HepG2 (cell line): ENCODE measurements at regions not wholly inside any gene's neighbourhood (a gene's known extent, or its start where the extent isn't known, plus 50 kb on each side); places are given as distances from the start of the nearest gene placed in this dataset.

Source experiments
- ATAC-seq: fragments of 200-7000 bp; cut with Tn5 transposase; 3 replicates; pipeline ENCODE4 v1.9.1; 2020; ENCODE audit warnings: mild to moderate bottlenecking, moderate library complexity
- BruUV-seq: library from RNA; stranded (reverse); fragments of 400-500 nt; replicated peaks from 2 replicates; lab custom pipeline; 2021; lab: Mats Ljungman, UMichigan
- CTCF ChIA-PET: fragments of 300-600 bp; formaldehyde crosslinking; extraction: SDS; loops from one replicate; lab custom pipeline; 2021; ENCODE audit warnings: low total read pairs, inconsistent platforms, low intra/inter-chr PET ratio; lab: Yijun Ruan, JAX
- POLR2A ChIA-PET: fragments of 350-600 bp; sonication (Branson Sonifier 250); formaldehyde crosslinking; loops from one replicate; lab custom pipeline; 2020; ENCODE audit warnings: antibody characterized with exemption, inconsistent platforms; lab: Yijun Ruan, JAX
- DNase-seq: peaks from one replicate; pipeline ENCODE4 v3.0.0-alpha.2; 2015; ENCODE audit warnings: low spot score
- FAIRE-seq: peaks from 3 replicates; lab custom pipeline; 2011; peaks lifted over from hg19 to GRCh38; lab: Jason Lieb, UNC
- H2AFZ ChIP-seq: one replicate; pipeline ENCODE4 v1.6.1; 2011; ENCODE audit warnings: low read length, inconsistent platforms
- H3K27ac ChIP-seq: fragments of 300-600 bp; 3 replicates; pipeline ENCODE4 v1.8.0; 2011; ENCODE audit warnings: mixed run types, mild to moderate bottlenecking, mixed read lengths, low read length, inconsistent platforms; ENCODE audit not compliant: insufficient read depth; ENCODE audit errors: extremely low read length
- H3K27me3 ChIP-seq, 2 experiments: fragments of 200-600 bp in 1 of 2; 2 replicates in 1 of 2; 3 replicates in 1 of 2; pipeline versions ENCODE4 v1.6.0 to v1.8.0; 2011; ENCODE audit warnings: low read length in 2 of 2, mild to moderate bottlenecking in 2 of 2, moderate library complexity in 2 of 2, inconsistent platforms in 1 of 2; ENCODE audit not compliant: insufficient read depth in 2 of 2, control insufficient read depth in 1 of 2
- H3K36me3 ChIP-seq, 2 experiments: fragments of 200-600 bp in 1 of 2; replicated peaks in 1 of 2; 2 replicates in 1 of 2; 3 replicates in 1 of 2; pipeline versions ENCODE4 v1.5.1 to v1.8.0; 2011; ENCODE audit warnings: low read length in 2 of 2, inconsistent platforms in 1 of 2; ENCODE audit not compliant: insufficient read depth in 2 of 2, control insufficient read depth in 1 of 2
- H3K4me1 ChIP-seq: 2 replicates; pipeline ENCODE4 v1.5.1; 2012; ENCODE audit warnings: low read length, inconsistent platforms; ENCODE audit not compliant: insufficient read depth
- H3K4me2 ChIP-seq: 2 replicates; pipeline ENCODE4 v1.6.0; 2011; ENCODE audit warnings: low read depth, low read length, inconsistent platforms
- H3K4me3 ChIP-seq, 3 experiments: fragments of 200-600 bp in 1 of 3; sonication (generic), shearing (Covaris generic) in 1 of 3; replicated peaks in 1 of 3; 2 replicates each; pipeline ENCODE4 v1.5.1; 2011 to 2016; ENCODE audit warnings: low read length in 3 of 3, inconsistent platforms in 2 of 3, low read depth in 2 of 3, mild to moderate bottlenecking in 2 of 3, control low read depth in 1 of 3, mixed read lengths in 1 of 3; ENCODE audit not compliant: insufficient read depth in 1 of 3
- H3K79me2 ChIP-seq: one replicate; pipeline ENCODE4 v1.6.1; 2011; ENCODE audit warnings: low read length, inconsistent platforms; ENCODE audit not compliant: insufficient read depth
- H3K9ac ChIP-seq: 2 replicates; pipeline ENCODE4 v1.6.0; 2011; ENCODE audit warnings: mild to moderate bottlenecking, low read depth, low read length, inconsistent platforms; ENCODE audit not compliant: insufficient read depth
- H3K9me3 ChIP-seq: 2 replicates; pipeline ENCODE4 v1.5.1; 2012; ENCODE audit warnings: mild to moderate bottlenecking, low read length
- H4K20me1 ChIP-seq: 2 replicates; pipeline ENCODE4 v1.6.0; 2011; ENCODE audit warnings: inconsistent platforms, mild to moderate bottlenecking, low read length, moderate library complexity; ENCODE audit not compliant: insufficient read depth
- CC2D1A ChIP-seq: sonication (generic); formaldehyde crosslinking; IDR thresholded peaks from 2 replicates; pipeline ENCODE4 v1.8.1; 2023; ENCODE audit warnings: mild to moderate bottlenecking, missing genetic modification reagents
- HHEX ChIP-seq: IDR thresholded peaks from 2 replicates; pipeline ENCODE4 v1.6.1; 2016; ENCODE audit warnings: control low read depth
- MAFF ChIP-seq: IDR thresholded peaks from 2 replicates; pipeline ENCODE4 v1.6.1; 2011; ENCODE audit warnings: low read depth, low read length, improper control_type of control experiment
- MAFG ChIP-seq: sonication (generic); formaldehyde crosslinking; IDR thresholded peaks from 2 replicates; pipeline ENCODE4 v1.5.1; 2020; ENCODE audit warnings: mild to moderate bottlenecking, missing genetic modification reagents
- MAFK ChIP-seq, 2 experiments: IDR thresholded peaks in 1 of 2; conservative IDR thresholded peaks in 1 of 2; 2 replicates each; pipeline ENCODE4 v1.6.1; 2011; ENCODE audit warnings: improper control_type of control experiment in 2 of 2, low read length in 2 of 2
- MED1 ChIP-seq: sonication (generic); formaldehyde crosslinking; IDR thresholded peaks from 2 replicates; pipeline ENCODE4 v1.4.0; 2020; ENCODE audit warnings: missing genetic modification reagents
- NFKB2 ChIP-seq: sonication (generic); formaldehyde crosslinking; IDR thresholded peaks from 2 replicates; pipeline ENCODE4 v1.4.0; 2020; ENCODE audit warnings: missing genetic modification reagents, borderline replicate concordance
- TCF7 ChIP-seq: sonication (generic); IDR thresholded peaks from 2 replicates; pipeline ENCODE4 v1.6.1; 2016; ENCODE audit warnings: antibody characterized with exemption, low read depth
- TRAFD1 ChIP-seq: sonication (generic); formaldehyde crosslinking; IDR thresholded peaks from 2 replicates; pipeline ENCODE4 v1.5.1; 2020; ENCODE audit warnings: missing genetic modification reagents, mild to moderate bottlenecking, borderline replicate concordance
- ZBTB3 ChIP-seq: sonication (generic); formaldehyde crosslinking; IDR thresholded peaks from 2 replicates; pipeline ENCODE4 v1.4.0; 2020; ENCODE audit warnings: low read depth, mild to moderate bottlenecking, moderate library complexity, missing genetic modification reagents, borderline replicate concordance
- ZFP90 ChIP-seq: sonication (generic); formaldehyde crosslinking; IDR thresholded peaks from 2 replicates; pipeline ENCODE4 v1.8.0; 2022; ENCODE audit warnings: missing genetic modification reagents, mild to moderate bottlenecking, inconsistent platforms, borderline replicate concordance
- WGBS: methylation state at CpG from one replicate; pipeline ENCODE4 v1.1.6; 2017; ENCODE audit warnings: low lambda C conversion rate; 5-methylcytosine and 5-hydroxymethylcytosine counted together
- in situ Hi-C: cut with HindIII; loops from 2 replicates; pipeline ENCODE4 v1.10.0; 2017; ENCODE audit warnings: low pct_unique_long_range_greater_than_20kb; ENCODE audit not compliant: extremely low pct_ligation_motif_present
- intact Hi-C: fragments of 100-400 bp; cut with micrococcal nuclease; formaldehyde crosslinking; loops from one replicate; pipeline ENCODE4 v1.10.0; 2022; ENCODE audit not compliant: unreplicated experiment

GRCh38 chr16:54999481-54999880, 68.8 kb downstream of the IRX5 start:
- Histone ChIP-seq H3K4me3 (no peak overlapping the region), H3K27ac (no peak overlapping the region), H3K4me1 (no peaks in the 10 kb centered on the region), H3K9ac (no peak overlapping the region), H3K27me3 (peaks cover 0 to 22% of the 10 kb centered on the region in 2 experiments; a peak in 2 of 5 replicates), H4K20me1 (no peaks in the 10 kb centered on the region), H3K4me2 (no peak overlapping the region), H3K79me2 (no peaks in the 10 kb centered on the region), H3K36me3 (no peaks in the 10 kb centered on the region), H2AFZ (no peak overlapping the region), H3K9me3 (no peaks in the 10 kb centered on the region)
- no peak for FAIRE-seq
- ATAC-seq, result no peak
- no peak for DNase-seq
- intact Hi-C loops (no loop called here), in situ Hi-C loops (no loop called here)
- no TSS peak for BruUV-seq
- no peak for TF ChIP-seq HHEX (CRISPR knock-in tag)
- no peak for TF ChIP-seq MED1 (CRISPR knock-in tag)
- CTCF ChIA-PET, result no interaction called here
- POLR2A ChIA-PET, result no interaction called here
- 56% methylated on average over 11 of the region's 11 CpGs for WGBS

- no TSS peak for BruUV-seq
- H3K9ac ChIP-seq, result no peak overlapping the region
- no peaks in the 10 kb centered on the region for H3K9me3 ChIP-seq
- ChIA-PET CTCF (no interaction called here), POLR2A (no interaction called here)
- no peak for TF ChIP-seq NFKB2
- no peak for TF ChIP-seq ZFP90 (CRISPR knock-in tag)
- no peak for TF ChIP-seq ZBTB3 (CRISPR knock-in tag)
- TF ChIP-seq TRAFD1 (CRISPR knock-in tag), result no peak
- no peak for TF ChIP-seq CC2D1A (CRISPR knock-in tag)
- no peak for TF ChIP-seq MAFG (CRISPR knock-in tag)
- TF ChIP-seq TCF7, result no peak
- TF ChIP-seq MAFF, result peak; percentile 99
- TF ChIP-seq MAFK (conservative IDR thresholded peaks at IDR 0.05 in 1 of 2, IDR thresholded peaks at IDR 0.05 in 1 of 2; ENCODE audit: low read length in 2 of 2), result peak; percentile 99
- FAIRE-seq (no peak), ATAC-seq (no peak), DNase-seq (no peak)
- H3K27me3 ChIP-seq, result peaks cover 0 to 22% of the 10 kb centered on the region in 2 experiments; a peak in 2 of 5 replicates
- H3K27ac ChIP-seq, result no peak overlapping the region
- H3K36me3 ChIP-seq, result no peaks in the 10 kb centered on the region
- in situ Hi-C loops (no loop called here), intact Hi-C loops (no loop called here)
- no peak overlapping the region for H3K4me3 ChIP-seq
- no peaks in the 10 kb centered on the region for H4K20me1 ChIP-seq
- 10% methylated on average over 4 of the region's 4 CpGs for WGBS
- no peak overlapping the region for H3K4me2 ChIP-seq
- H2AFZ ChIP-seq, result no peak overlapping the region
- no peaks in the 10 kb centered on the region for H3K4me1 ChIP-seq
- no peaks in the 10 kb centered on the region for H3K79me2 ChIP-seq
These were observed 69.9 kb downstream of the IRX5 start for GRCh38 chr16:55000595-55000994.
